GM12878 (cell line): ENCODE measurements at regions not wholly inside any gene's neighbourhood (a gene's known extent, or its start where the extent isn't known, plus 50 kb on each side); places are given as distances from the start of the nearest gene placed in this dataset.

Experiments
- ATAC-seq: fragments of 200-7000 bp; cut with Tn5 transposase; 3 replicates; pipeline ENCODE4 v1.9.1; 2020; ENCODE audit warnings: mild to moderate bottlenecking, moderate library complexity
- BruUV-seq: library from RNA; stranded (reverse); fragments of 400-500 nt; replicated peaks from 2 replicates; lab custom pipeline; 2021; lab: Mats Ljungman, UMichigan
- CTCF ChIA-PET: fragments of 300-600 bp; sonication (Branson Sonifier 250); formaldehyde crosslinking; extraction: SDS; loops from one replicate; lab custom pipeline; 2021; ENCODE audit warnings: inconsistent platforms; lab: Yijun Ruan, JAX
- POLR2A ChIA-PET: fragments of 350-600 bp; formaldehyde crosslinking; extraction: SDS; loops from one replicate; lab custom pipeline; 2021; ENCODE audit warnings: inconsistent platforms; lab: Charles Lee
- RAD21 ChIA-PET: fragments of 300-600 bp; sonication (Branson Sonifier 250); formaldehyde crosslinking; loops from one replicate; lab custom pipeline; 2023; ENCODE audit warnings: antibody characterized with exemption; ENCODE audit not compliant: unreplicated experiment; lab: Charles Lee
- SMC1A ChIA-PET: fragments of 300-600 bp; sonication (Branson Sonifier 250); formaldehyde crosslinking; loops from one replicate; lab custom pipeline; 2023; ENCODE audit not compliant: unreplicated experiment, uncharacterized antibody; lab: Charles Lee
- DNase-seq: peaks from one replicate; pipeline ENCODE4 v3.0.0-alpha.2; 2011; ENCODE audit warnings: low read depth, low spot score
- FAIRE-seq: peaks from 3 replicates; lab custom pipeline; 2011; peaks lifted over from hg19 to GRCh38; lab: Jason Lieb, UNC
- H2AFZ ChIP-seq: 2 replicates; pipeline ENCODE4 v1.6.0; 2011; ENCODE audit warnings: low read depth, low read length, control low read depth; ENCODE audit not compliant: control insufficient read depth
- H3K27ac ChIP-seq: 2 replicates; pipeline ENCODE4 v1.5.1; 2011; ENCODE audit warnings: control low read depth; ENCODE audit not compliant: control insufficient read depth, insufficient read depth
- H3K27me3 ChIP-seq, 2 experiments: replicated peaks in 1 of 2; 2 replicates each; pipeline versions ENCODE4 v1.6.0 to v1.6.1; 2011; ENCODE audit warnings: low read length in 1 of 2; ENCODE audit not compliant: control insufficient read depth in 2 of 2, insufficient read depth in 2 of 2
- H3K36me3 ChIP-seq, 2 experiments: 2 replicates each; pipeline ENCODE4 v1.5.1; 2011; ENCODE audit warnings: low read length in 1 of 2; ENCODE audit not compliant: control insufficient read depth in 2 of 2, insufficient read depth in 2 of 2
- H3K4me1 ChIP-seq: 2 replicates; pipeline ENCODE4 v1.6.1; 2011; ENCODE audit warnings: mild to moderate bottlenecking, low read length, moderate library complexity, mixed read lengths; ENCODE audit not compliant: control insufficient read depth, insufficient read depth
- H3K4me2 ChIP-seq: 2 replicates; pipeline ENCODE4 v1.6.0; 2011; ENCODE audit warnings: control low read depth; ENCODE audit not compliant: control insufficient read depth, insufficient read depth
- H3K4me3 ChIP-seq: fragments of 200-600 bp; sonication (generic); 2 replicates; pipeline ENCODE4 v1.5.1; 2016
- H3K79me2 ChIP-seq: 2 replicates; pipeline ENCODE4 v1.6.0; 2011; ENCODE audit warnings: low read length; ENCODE audit not compliant: control insufficient read depth, insufficient read depth
- H3K9ac ChIP-seq: 2 replicates; pipeline ENCODE4 v1.8.0; 2011; ENCODE audit warnings: low read length, control low read depth, mixed read lengths; ENCODE audit not compliant: control insufficient read depth, insufficient read depth
- H3K9me3 ChIP-seq: replicated peaks from 3 replicates; pipeline ENCODE4 v1.5.1; 2011; ENCODE audit warnings: mild to moderate bottlenecking, low read length; ENCODE audit not compliant: control insufficient read depth, insufficient read depth
- H4K20me1 ChIP-seq: 2 replicates; pipeline ENCODE4 v1.6.0; 2011; ENCODE audit not compliant: control insufficient read depth, insufficient read depth
- ATF7 ChIP-seq: fragments of 450-650 bp; IDR thresholded peaks from 2 replicates; pipeline ENCODE4 v1.6.1; 2016; ENCODE audit warnings: low read depth, mild to moderate bottlenecking
- EED ChIP-seq: sonication (generic); IDR thresholded peaks from 2 replicates; pipeline ENCODE4 v1.6.1; 2016; ENCODE audit warnings: antibody characterized with exemption, low read depth
- EZH2 ChIP-seq: IDR thresholded peaks from 2 replicates; pipeline ENCODE4 v1.6.1; 2012; ENCODE audit warnings: low read depth, mild to moderate bottlenecking, control low read depth, inconsistent platforms, low read length, borderline replicate concordance; ENCODE audit not compliant: control insufficient read depth
- HDAC2 ChIP-seq: fragments of 200-600 bp; sonication (generic); IDR thresholded peaks from 2 replicates; pipeline ENCODE4 v1.6.1; 2017
- HDAC6 ChIP-seq: fragments of 200-600 bp; sonication (generic); IDR thresholded peaks from one replicate; pipeline ENCODE4 v1.8.0; 2017; ENCODE audit warnings: antibody characterized with exemption; ENCODE audit not compliant: unreplicated experiment
- MXI1 ChIP-seq: fragments of 150-350 bp; IDR thresholded peaks from 2 replicates; pipeline ENCODE4 v1.6.1; 2011; ENCODE audit warnings: low read depth, mild to moderate bottlenecking, inconsistent platforms, low read length, improper control_type of control experiment
- POLR2A ChIP-seq: IDR thresholded peaks from 2 replicates; pipeline ENCODE4 v1.6.1; 2011; ENCODE audit warnings: low read depth, mild to moderate bottlenecking, low read length
- SIN3A ChIP-seq: IDR thresholded peaks from 2 replicates; pipeline ENCODE4 v1.6.1; 2012; ENCODE audit warnings: low read depth, low read length, improper control_type of control experiment
- STAT3 ChIP-seq: IDR thresholded peaks from 2 replicates; pipeline ENCODE4 v1.6.1; 2011; ENCODE audit warnings: low read depth, low read length, improper control_type of control experiment
- TAF1 ChIP-seq: IDR thresholded peaks from 2 replicates; pipeline ENCODE4 v1.6.1; 2011; ENCODE audit warnings: mild to moderate bottlenecking, low read depth, low read length, borderline replicate concordance
- TCF12 ChIP-seq: IDR thresholded peaks from 2 replicates; pipeline ENCODE4 v1.6.1; 2011; ENCODE audit warnings: low read depth, mild to moderate bottlenecking, low read length
- WRNIP1 ChIP-seq: IDR thresholded peaks from 2 replicates; pipeline ENCODE4 v1.6.1; 2011; ENCODE audit warnings: low read depth, low read length, improper control_type of control experiment, borderline replicate concordance
- ZNF217 ChIP-seq: fragments of 450-650 bp; IDR thresholded peaks from 2 replicates; pipeline ENCODE4 v1.6.1; 2017; ENCODE audit warnings: antibody characterized with exemption, mild to moderate bottlenecking
- WGBS: methylation state at CpG from one replicate; pipeline ENCODE4 v1.1.6; 2016; ENCODE audit warnings: low lambda C conversion rate; ENCODE audit not compliant: insufficient replicate concordance, insufficient coverage; ENCODE audit errors: missing lambda C conversion rate; 5-methylcytosine and 5-hydroxymethylcytosine counted together
- in situ Hi-C: fragments of 300-500 bp; cut with MboI; formaldehyde crosslinking; loops from 9 replicates; pipeline ENCODE4 v1.14.3; 2018; ENCODE audit warnings: mixed read lengths
- intact Hi-C: fragments of 100-400 bp; cut with micrococcal nuclease; formaldehyde crosslinking; loops from one replicate; pipeline ENCODE4 v1.14.2; 2022; ENCODE audit not compliant: unreplicated experiment
- TF ChIP-seq, protein P1 (sequence below): IDR thresholded peaks from 2 replicates; pipeline ENCODE4 v1.6.1; 2012; ENCODE audit warnings: low read length, inconsistent platforms
- TF ChIP-seq, protein P2 (sequence below): fragments of 450-650 bp; IDR thresholded peaks from 2 replicates; pipeline ENCODE4 v1.6.1; 2014; ENCODE audit warnings: mild to moderate bottlenecking
- TF ChIP-seq, protein P3 (sequence below): fragments of 150-350 bp; IDR thresholded peaks from 2 replicates; pipeline ENCODE4 v1.6.1; 2014; ENCODE audit warnings: mild to moderate bottlenecking, low read depth, low read length
- TF ChIP-seq, protein P4 (sequence below): fragments of 150-350 bp; IDR thresholded peaks from 2 replicates; pipeline ENCODE4 v1.6.1; 2016; ENCODE audit warnings: low read depth, low read length

DNA sequence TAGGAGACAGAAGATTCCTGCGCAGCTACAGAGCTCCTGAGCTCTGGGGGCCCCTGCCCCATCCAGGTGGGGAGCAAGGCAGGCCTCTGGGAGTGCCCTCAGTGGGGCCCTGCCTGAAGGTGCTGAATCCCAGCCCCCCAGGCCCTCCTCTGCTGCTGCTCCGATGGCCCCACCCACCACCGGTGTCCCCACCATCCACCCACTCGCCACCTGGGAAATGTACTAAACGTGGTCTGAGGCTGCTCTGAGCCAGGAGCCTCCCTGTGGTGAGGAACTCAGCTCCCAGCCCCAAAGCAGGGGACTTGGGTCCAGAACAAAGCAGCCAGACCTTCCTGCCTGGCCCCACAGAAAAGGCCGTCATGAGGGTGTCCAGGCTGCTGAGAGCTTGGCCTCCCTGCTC, 289.4 kb downstream of the CTTN start (continued):
- TF ChIP-seq, protein P1, sequence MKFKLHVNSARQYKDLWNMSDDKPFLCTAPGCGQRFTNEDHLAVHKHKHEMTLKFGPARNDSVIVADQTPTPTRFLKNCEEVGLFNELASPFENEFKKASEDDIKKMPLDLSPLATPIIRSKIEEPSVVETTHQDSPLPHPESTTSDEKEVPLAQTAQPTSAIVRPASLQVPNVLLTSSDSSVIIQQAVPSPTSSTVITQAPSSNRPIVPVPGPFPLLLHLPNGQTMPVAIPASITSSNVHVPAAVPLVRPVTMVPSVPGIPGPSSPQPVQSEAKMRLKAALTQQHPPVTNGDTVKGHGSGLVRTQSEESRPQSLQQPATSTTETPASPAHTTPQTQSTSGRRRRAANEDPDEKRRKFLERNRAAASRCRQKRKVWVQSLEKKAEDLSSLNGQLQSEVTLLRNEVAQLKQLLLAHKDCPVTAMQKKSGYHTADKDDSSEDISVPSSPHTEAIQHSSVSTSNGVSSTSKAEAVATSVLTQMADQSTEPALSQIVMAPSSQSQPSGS: no peak
- TF ChIP-seq HDAC2 (no peak), WRNIP1 (no peak), TCF12 (no peak)

DNA sequence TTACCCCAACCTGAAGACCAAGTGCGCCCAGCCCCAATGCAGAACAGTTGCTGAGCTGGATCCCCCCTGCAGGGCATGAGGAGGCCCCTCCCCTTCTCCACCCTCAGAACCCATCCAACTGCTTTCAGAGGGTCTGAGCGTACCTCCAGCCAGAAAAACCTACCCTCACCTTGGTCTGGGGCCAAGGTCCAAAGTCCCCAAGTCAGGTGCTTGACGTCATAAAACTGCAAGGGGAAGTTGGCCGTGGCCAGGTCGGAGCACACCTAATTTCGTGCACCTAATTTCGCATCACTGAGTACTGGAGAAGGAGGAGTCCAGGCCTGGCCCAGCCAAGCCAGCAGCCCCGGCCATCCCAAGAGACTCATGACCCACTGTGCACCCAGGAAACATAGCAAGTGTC, 289.8 kb downstream of the CTTN start:
- intact Hi-C loops (no loop called here), in situ Hi-C loops (no loop called here)
- DNase-seq: no peak
- no peaks in the 10 kb centered on the region for H3K79me2 ChIP-seq
- no TSS peak for BruUV-seq
- no peak overlapping the region for H3K9ac ChIP-seq
- ATAC-seq: no peak
- H3K4me1 ChIP-seq: no peaks in the 10 kb centered on the region
- ChIA-PET CTCF (interaction anchor here (0.7 kb wide), 1 partner anchor 41 kb away, joined by 3 read pairs; no protein-coding TSS in a partner anchor), RAD21 (no interaction called here), POLR2A (no interaction called here), SMC1A (no interaction called here)
- no peaks in the 10 kb centered on the region for H3K36me3 ChIP-seq
- no peak overlapping the region for H3K4me3 ChIP-seq
- no peaks in the 10 kb centered on the region for H4K20me1 ChIP-seq
- no peaks in the 10 kb centered on the region for H3K27me3 ChIP-seq
- no peaks in the 10 kb centered on the region for H3K9me3 ChIP-seq
- 12% methylated on average over 8 of the region's 8 CpGs for WGBS
- H3K27ac ChIP-seq: no peak overlapping the region
- no peak overlapping the region for H3K4me2 ChIP-seq
- no peak for FAIRE-seq
- no peak overlapping the region for H2AFZ ChIP-seq
- TF ChIP-seq SIN3A: no peak
- no peak for TF ChIP-seq HDAC6
- TF ChIP-seq, protein P2, sequence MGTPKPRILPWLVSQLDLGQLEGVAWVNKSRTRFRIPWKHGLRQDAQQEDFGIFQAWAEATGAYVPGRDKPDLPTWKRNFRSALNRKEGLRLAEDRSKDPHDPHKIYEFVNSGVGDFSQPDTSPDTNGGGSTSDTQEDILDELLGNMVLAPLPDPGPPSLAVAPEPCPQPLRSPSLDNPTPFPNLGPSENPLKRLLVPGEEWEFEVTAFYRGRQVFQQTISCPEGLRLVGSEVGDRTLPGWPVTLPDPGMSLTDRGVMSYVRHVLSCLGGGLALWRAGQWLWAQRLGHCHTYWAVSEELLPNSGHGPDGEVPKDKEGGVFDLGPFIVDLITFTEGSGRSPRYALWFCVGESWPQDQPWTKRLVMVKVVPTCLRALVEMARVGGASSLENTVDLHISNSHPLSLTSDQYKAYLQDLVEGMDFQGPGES: no peak
- TF ChIP-seq STAT3: no peak
- TF ChIP-seq, protein P3, sequence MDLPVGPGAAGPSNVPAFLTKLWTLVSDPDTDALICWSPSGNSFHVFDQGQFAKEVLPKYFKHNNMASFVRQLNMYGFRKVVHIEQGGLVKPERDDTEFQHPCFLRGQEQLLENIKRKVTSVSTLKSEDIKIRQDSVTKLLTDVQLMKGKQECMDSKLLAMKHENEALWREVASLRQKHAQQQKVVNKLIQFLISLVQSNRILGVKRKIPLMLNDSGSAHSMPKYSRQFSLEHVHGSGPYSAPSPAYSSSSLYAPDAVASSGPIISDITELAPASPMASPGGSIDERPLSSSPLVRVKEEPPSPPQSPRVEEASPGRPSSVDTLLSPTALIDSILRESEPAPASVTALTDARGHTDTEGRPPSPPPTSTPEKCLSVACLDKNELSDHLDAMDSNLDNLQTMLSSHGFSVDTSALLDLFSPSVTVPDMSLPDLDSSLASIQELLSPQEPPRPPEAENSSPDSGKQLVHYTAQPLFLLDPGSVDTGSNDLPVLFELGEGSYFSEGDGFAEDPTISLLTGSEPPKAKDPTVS: no peak
- TF ChIP-seq, protein P4, sequence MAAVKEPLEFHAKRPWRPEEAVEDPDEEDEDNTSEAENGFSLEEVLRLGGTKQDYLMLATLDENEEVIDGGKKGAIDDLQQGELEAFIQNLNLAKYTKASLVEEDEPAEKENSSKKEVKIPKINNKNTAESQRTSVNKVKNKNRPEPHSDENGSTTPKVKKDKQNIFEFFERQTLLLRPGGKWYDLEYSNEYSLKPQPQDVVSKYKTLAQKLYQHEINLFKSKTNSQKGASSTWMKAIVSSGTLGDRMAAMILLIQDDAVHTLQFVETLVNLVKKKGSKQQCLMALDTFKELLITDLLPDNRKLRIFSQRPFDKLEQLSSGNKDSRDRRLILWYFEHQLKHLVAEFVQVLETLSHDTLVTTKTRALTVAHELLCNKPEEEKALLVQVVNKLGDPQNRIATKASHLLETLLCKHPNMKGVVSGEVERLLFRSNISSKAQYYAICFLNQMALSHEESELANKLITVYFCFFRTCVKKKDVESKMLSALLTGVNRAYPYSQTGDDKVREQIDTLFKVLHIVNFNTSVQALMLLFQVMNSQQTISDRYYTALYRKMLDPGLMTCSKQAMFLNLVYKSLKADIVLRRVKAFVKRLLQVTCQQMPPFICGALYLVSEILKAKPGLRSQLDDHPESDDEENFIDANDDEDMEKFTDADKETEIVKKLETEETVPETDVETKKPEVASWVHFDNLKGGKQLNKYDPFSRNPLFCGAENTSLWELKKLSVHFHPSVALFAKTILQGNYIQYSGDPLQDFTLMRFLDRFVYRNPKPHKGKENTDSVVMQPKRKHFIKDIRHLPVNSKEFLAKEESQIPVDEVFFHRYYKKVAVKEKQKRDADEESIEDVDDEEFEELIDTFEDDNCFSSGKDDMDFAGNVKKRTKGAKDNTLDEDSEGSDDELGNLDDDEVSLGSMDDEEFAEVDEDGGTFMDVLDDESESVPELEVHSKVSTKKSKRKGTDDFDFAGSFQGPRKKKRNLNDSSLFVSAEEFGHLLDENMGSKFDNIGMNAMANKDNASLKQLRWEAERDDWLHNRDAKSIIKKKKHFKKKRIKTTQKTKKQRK: no peak
- TF ChIP-seq EED: no peak
- TF ChIP-seq POLR2A: no peak
- TF ChIP-seq EZH2: no peak
- no peak for TF ChIP-seq ATF7
- TF ChIP-seq TAF1: no peak
- TF ChIP-seq ZNF217: no peak
- no peak for TF ChIP-seq MXI1
